ENCODE measurements at regions not wholly inside any gene's neighbourhood (a gene's known extent, or its start where the extent isn't known, plus 50 kb on each side); places are given as distances from the start of the nearest gene placed in this dataset.

DNA sequence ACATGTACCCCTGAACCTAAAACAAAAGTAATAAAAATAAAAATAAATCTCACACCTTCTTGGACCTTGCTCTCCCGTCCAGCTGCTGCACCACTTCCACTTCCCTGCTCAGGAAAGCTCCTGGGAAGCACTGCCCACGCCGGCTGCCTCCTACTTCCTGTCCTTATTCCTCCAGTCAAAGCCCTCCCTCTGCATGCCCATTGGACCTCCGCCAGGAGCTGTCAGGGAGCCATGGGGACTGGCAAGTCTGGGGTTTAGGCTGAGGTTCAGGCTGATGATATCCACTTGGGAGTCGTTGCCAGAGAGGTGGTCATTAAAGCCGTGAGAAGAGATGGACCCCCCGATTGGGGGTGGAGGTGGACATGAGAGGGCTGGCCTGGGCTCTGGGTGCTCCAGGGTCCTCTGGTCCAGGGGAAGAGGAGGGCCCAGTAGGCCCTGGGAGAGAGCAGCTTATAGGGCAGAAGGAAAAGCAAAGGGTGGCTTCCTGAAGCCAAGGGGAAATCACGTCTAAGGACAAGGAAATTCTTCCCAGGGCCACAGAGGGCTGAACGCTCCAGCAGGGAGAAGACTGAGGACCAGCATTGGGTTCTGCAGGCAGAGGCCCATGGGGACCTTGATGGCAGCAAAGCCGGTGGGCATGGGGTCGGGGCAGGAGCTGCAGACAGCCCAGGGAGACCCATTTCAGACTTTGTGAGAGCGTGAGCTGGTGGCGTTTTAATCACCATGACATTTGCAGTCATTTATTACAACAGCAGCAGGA is 78.7 kb downstream of the FZD10 start:
- ATAC-seq (no peak), DNase-seq (no peak)
- Mint-ChIP-seq H3K36me3 (no peaks in the 10 kb centered on the region), H3K27ac (no peak overlapping the region), H3K9me3 (peaks cover 0 to 4% (median 0%) of the 10 kb centered on the region in 9 donors), H3K27me3 (peaks cover 0 to 18% (median 9%) of the 10 kb centered on the region in 5 donors), H3K4me1 (no peaks in the 10 kb centered on the region), H3K4me3 (no peak overlapping the region)
- POLR2A ChIA-PET: no interaction called here

DNA sequence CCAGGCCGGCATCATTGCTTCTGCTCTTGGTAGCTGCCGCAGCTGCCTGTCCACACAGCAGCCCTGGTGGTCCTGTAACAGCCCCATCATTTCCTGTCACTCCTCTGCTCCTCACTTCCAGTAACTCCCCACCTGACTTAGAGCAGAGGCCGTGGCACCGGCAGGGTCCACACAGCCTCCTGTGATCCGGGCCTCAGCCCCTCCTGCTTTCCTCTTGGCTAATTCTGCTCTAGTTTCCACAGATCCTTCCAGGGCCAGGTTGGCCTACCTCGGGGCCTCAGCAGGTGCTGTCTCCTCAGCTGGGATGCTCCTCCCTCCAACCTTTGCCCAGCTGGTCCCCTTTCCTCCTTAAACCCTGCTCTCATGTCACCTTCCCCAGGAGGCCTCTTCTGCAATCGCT is 80.2 kb downstream of the FZD10 start:
- peaks cover 0 to 16% (median 5%) of the 10 kb centered on the region in 5 donors for H3K27me3 Mint-ChIP-seq
- H3K27ac Mint-ChIP-seq: no peak overlapping the region
- no peaks in the 10 kb centered on the region for H3K4me1 Mint-ChIP-seq
- peaks cover 0 to 7% (median 0%) of the 10 kb centered on the region in 9 donors for H3K9me3 Mint-ChIP-seq
- ATAC-seq (no peak), DNase-seq (no peak)
- POLR2A ChIA-PET: no interaction called here
- no peak overlapping the region for H3K4me3 Mint-ChIP-seq
- H3K36me3 Mint-ChIP-seq: no peaks in the 10 kb centered on the region

DNA sequence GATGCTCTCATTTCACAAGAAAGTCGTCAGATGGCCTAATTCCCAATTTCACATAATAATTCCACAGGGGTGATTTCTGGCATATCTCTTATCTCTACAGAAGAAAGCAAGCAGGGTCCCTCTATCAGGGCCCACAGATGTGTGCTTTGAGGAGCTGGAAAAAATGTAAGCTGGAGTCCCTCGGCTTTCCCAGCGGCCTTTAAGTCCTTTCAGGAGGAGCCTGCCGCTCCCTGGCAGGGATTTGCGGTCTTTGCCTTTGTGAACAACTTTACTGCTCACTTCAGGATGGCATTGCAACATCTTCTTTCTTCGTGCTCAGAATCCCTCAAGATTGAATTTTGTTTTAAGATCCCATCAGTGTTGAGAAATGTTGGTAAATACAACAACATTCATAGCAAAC is 83.0 kb downstream of the FZD10 start:
- POLR2A ChIA-PET: interaction anchor here (0.6 kb wide), 1 partner anchor 130 kb away, joined by 4 read pairs; no protein-coding TSS in a partner anchor
- Mint-ChIP-seq H3K36me3 (no peaks in the 10 kb centered on the region), H3K4me3 (no peak overlapping the region), H3K4me1 (no peaks in the 10 kb centered on the region), H3K9me3 (peaks cover 0 to 13% (median 0%) of the 10 kb centered on the region in 9 donors), H3K27me3 (peaks cover 0 to 16% (median 4%) of the 10 kb centered on the region in 5 donors), H3K27ac (no peak overlapping the region)
- DNase-seq (no peak), ATAC-seq (no peak)

DNA sequence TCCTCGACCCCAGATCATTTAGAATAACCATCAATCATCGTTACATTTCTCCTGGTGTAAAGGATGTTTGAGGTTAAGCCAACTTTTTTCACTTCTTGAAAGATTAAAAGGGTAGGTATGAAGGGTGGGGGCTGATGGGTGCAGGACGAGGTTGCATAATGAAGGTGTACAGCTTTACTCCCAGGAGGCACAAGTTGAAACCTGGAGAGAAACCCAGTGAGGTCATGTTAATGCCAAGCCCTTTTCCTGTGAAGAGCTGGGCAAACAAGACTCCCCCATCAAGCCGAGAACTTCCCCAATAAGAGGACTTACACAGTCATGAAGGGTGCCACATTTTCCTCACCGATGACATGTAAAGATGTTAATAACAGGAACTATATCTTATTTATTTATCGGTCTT is 84.3 kb downstream of the FZD10 start:
- no peak overlapping the region for H3K4me3 Mint-ChIP-seq
- POLR2A ChIA-PET: no interaction called here
- DNase-seq: no peak
- peaks cover 0 to 16% (median 6%) of the 10 kb centered on the region in 5 donors for H3K27me3 Mint-ChIP-seq
- H3K9me3 Mint-ChIP-seq: peaks cover 0 to 13% (median 0%) of the 10 kb centered on the region in 9 donors
- H3K27ac Mint-ChIP-seq: no peak overlapping the region
- no peaks in the 10 kb centered on the region for H3K36me3 Mint-ChIP-seq
- ATAC-seq: no peak
- no peaks in the 10 kb centered on the region for H3K4me1 Mint-ChIP-seq

GRCh38 chr12:130247634-130248237 is 85.5 kb downstream of the FZD10 start:
- Mint-ChIP-seq H3K36me3 (no peaks in the 10 kb centered on the region), H3K4me3 (no peak overlapping the region), H3K9me3 (peaks cover 0 to 13% (median 0%) of the 10 kb centered on the region in 9 donors), H3K4me1 (no peaks in the 10 kb centered on the region), H3K27me3 (peaks cover 0 to 18% (median 6%) of the 10 kb centered on the region in 5 donors), H3K27ac (no peak overlapping the region)
- POLR2A ChIA-PET: no interaction called here
- DNase-seq (no peak), ATAC-seq (no peak)

DNA sequence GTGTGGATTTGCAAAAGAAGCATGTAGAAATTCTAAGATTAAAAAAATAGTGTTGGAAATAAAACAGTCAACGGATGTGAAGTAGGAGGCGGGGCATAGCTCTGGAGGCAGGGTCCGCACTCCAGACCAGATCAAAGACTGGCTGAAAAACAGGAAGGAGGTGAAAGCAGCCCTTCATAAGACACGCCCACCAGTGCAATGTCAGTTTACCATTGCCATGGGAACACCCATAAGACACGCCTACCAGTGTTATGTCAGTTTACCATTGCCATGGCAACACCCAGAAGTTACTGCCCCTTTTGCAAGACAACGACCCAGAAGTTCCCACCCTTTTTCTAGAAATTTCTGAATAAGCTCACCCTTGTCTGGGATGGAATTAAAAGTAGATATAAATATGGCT is 87.1 kb downstream of the FZD10 start:
- peaks cover 0 to 13% (median 0%) of the 10 kb centered on the region in 9 donors for H3K9me3 Mint-ChIP-seq
- no peak for ATAC-seq
- POLR2A ChIA-PET: no interaction called here
- H3K27me3 Mint-ChIP-seq: peaks cover 0 to 27% (median 6%) of the 10 kb centered on the region in 5 donors
- H3K27ac Mint-ChIP-seq: no peak overlapping the region
- peaks cover 0 to 2% (median 0%) of the 10 kb centered on the region in 4 donors for H3K4me1 Mint-ChIP-seq
- H3K4me3 Mint-ChIP-seq: no peak overlapping the region
- no peaks in the 10 kb centered on the region for H3K36me3 Mint-ChIP-seq
- no peak for DNase-seq

GRCh38 chr12:130251236-130251780 is 86.4 kb upstream of the PIWIL1 start:
- Mint-ChIP-seq H3K27ac (no peak overlapping the region), H3K36me3 (no peaks in the 10 kb centered on the region), H3K4me3 (no peak overlapping the region), H3K27me3 (peaks cover 0 to 21% (median 3%) of the 10 kb centered on the region in 5 donors), H3K4me1 (peaks cover 0 to 2% (median 0%) of the 10 kb centered on the region in 4 donors), H3K9me3 (peaks cover 0 to 13% (median 0%) of the 10 kb centered on the region in 9 donors)
- DNase-seq: no peak
- ATAC-seq: no peak
- POLR2A ChIA-PET: no interaction called here

- Mint-ChIP-seq H3K9me3 (peaks cover 0 to 2% (median 0%) of the 10 kb centered on the region in 9 donors), H3K4me1 (peaks cover 0 to 2% (median 0%) of the 10 kb centered on the region in 4 donors), H3K36me3 (no peaks in the 10 kb centered on the region), H3K27ac (peak overlapping the region in 1 of 10 donors; percentile 33), H3K27me3 (peaks cover 0 to 13% (median 5%) of the 10 kb centered on the region in 5 donors), H3K4me3 (no peak overlapping the region)
- POLR2A ChIA-PET: no interaction called here
- DNase-seq (no peak), ATAC-seq (no peak)
These were observed 83.8 kb upstream of the PIWIL1 start for GRCh38 chr12:130253866-130254265.

DNA sequence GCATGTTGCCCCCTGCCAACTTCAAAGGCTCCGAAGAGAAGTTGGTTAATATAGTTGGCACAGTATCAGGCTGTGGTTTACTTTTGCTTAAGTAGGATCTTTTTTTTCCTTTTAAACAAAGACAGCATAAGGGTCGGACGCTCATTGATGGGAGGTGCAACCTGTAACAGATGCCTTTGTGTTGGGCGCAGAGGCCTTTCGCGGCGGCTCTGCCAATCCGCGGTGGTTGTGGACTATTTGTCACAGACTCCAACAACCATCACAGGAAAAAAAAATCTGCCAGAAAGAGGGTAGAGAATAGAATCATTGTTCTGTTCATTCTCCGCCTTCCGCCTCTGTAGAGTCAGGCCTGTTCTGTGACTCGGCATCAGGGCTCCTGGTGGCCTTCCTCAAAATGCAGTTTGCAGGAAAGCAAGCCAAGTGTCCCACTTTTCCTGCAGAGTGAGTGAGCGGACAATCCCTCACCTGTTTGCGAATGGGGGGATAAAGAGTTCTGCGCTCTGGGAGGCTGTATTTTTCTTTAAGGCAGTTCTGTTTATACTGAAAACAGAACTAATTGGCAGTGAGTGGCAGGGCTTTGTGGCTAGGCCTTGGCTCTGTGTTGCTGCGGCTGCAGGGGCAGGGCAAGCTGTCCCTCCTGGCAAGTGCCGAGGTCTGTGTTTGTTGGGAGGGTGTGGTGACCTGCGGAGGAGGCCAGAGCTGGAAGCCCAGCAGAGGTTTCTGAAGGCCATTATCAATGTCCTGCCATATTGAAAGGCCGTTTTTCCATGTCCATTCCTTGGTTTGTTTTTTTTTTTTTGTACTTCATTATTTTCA is 83.0 kb upstream of the PIWIL1 start:
- Mint-ChIP-seq H3K4me3 (no peak overlapping the region), H3K27ac (no peak overlapping the region), H3K9me3 (peaks cover 0 to 2% (median 0%) of the 10 kb centered on the region in 9 donors), H3K4me1 (peaks cover 0 to 2% (median 0%) of the 10 kb centered on the region in 4 donors), H3K36me3 (no peaks in the 10 kb centered on the region), H3K27me3 (peaks cover 0 to 21% (median 9%) of the 10 kb centered on the region in 5 donors)
- POLR2A ChIA-PET: no interaction called here
- DNase-seq: no peak
- ATAC-seq: no peak

GRCh38 chr12:130258863-130259262 is 78.8 kb upstream of the PIWIL1 start:
- Mint-ChIP-seq H3K4me1 (no peaks in the 10 kb centered on the region), H3K27me3 (peaks cover 0 to 17% (median 6%) of the 10 kb centered on the region in 5 donors), H3K27ac (no peak overlapping the region), H3K9me3 (no peaks in the 10 kb centered on the region), H3K4me3 (no peak overlapping the region), H3K36me3 (no peaks in the 10 kb centered on the region)
- POLR2A ChIA-PET: no interaction called here
- ATAC-seq (no peak), DNase-seq (no peak)

- no peak overlapping the region for H3K4me3 Mint-ChIP-seq
- no peaks in the 10 kb centered on the region for H3K4me1 Mint-ChIP-seq
- DNase-seq (no peak), ATAC-seq (no peak)
- peaks cover 0 to 17% (median 7%) of the 10 kb centered on the region in 5 donors for H3K27me3 Mint-ChIP-seq
- H3K27ac Mint-ChIP-seq: no peak overlapping the region
- H3K36me3 Mint-ChIP-seq: peaks cover 0 to 5% (median 0%) of the 10 kb centered on the region in 3 donors
- POLR2A ChIA-PET: no interaction called here
- peaks cover 0 to 6% (median 0%) of the 10 kb centered on the region in 9 donors for H3K9me3 Mint-ChIP-seq
These were observed 74.7 kb upstream of the PIWIL1 start for GRCh38 chr12:130263025-130263424.

GRCh38 chr12:130263996-130264395 is 73.7 kb upstream of the PIWIL1 start:
- no peak for ATAC-seq
- Mint-ChIP-seq H3K4me1 (no peaks in the 10 kb centered on the region), H3K27me3 (peaks cover 0 to 14% (median 7%) of the 10 kb centered on the region in 5 donors), H3K27ac (peak overlapping the region in 1 of 10 donors; percentile 4), H3K36me3 (peaks cover 0 to 5% (median 0%) of the 10 kb centered on the region in 3 donors), H3K9me3 (peaks cover 0 to 6% (median 0%) of the 10 kb centered on the region in 9 donors), H3K4me3 (no peak overlapping the region)
- DNase-seq: no peak
- POLR2A ChIA-PET: no interaction called here
